Neural cell (in vitro differentiated cells): ENCODE measurements at regions not wholly inside any gene's neighbourhood (a gene's known extent, or its start where the extent isn't known, plus 50 kb on each side); places are given as distances from the start of the nearest gene placed in this dataset.

Source experiments
- H2AFZ ChIP-seq: fragments of 200-600, 300-800 bp; sonication (generic), shearing (Covaris generic); 2 replicates; pipeline ENCODE4 v1.6.0; 2014; ENCODE audit warnings: low read depth, mild to moderate bottlenecking, antibody characterized with exemption, low read length, moderate library complexity
- H3F3A ChIP-seq: fragments of 200-600 bp; shearing (Covaris generic); 2 replicates; pipeline ENCODE4 v1.6.1; 2016; ENCODE audit warnings: mild to moderate bottlenecking, moderate library complexity, mixed read lengths, antibody characterized with exemption, low read length; ENCODE audit not compliant: insufficient read depth, poor library complexity, severe bottlenecking
- H3K27ac ChIP-seq: fragments of 200-600, 300-800 bp; sonication (generic), shearing (Covaris generic); 2 replicates; pipeline ENCODE4 v1.5.1; 2014; ENCODE audit warnings: mild to moderate bottlenecking, low read length, moderate library complexity
- H3K27me3 ChIP-seq: fragments of 300-800, 200-600 bp; sonication (generic), shearing (Covaris generic); 2 replicates; pipeline ENCODE4 v1.6.0; 2014; ENCODE audit warnings: mild to moderate bottlenecking, low read depth, low read length, moderate library complexity; ENCODE audit not compliant: insufficient read depth
- H3K36me3 ChIP-seq: fragments of 300-800, 200-600 bp; sonication (generic), shearing (Covaris generic); 2 replicates; pipeline ENCODE4 v1.5.1; 2014; ENCODE audit warnings: mild to moderate bottlenecking, antibody characterized with exemption, low read length, moderate library complexity; ENCODE audit not compliant: insufficient read depth
- H3K4me2 ChIP-seq: fragments of 300-800, 200-600 bp; sonication (generic), shearing (Covaris generic); 2 replicates; pipeline ENCODE4 v1.6.0; 2014; ENCODE audit warnings: mild to moderate bottlenecking, low read length
- H3K4me3 ChIP-seq: fragments of 300-800, 200-600 bp; sonication (generic), shearing (Covaris generic); 2 replicates; pipeline ENCODE4 v1.5.1; 2014; ENCODE audit warnings: mild to moderate bottlenecking, low read length, moderate library complexity
- H3K79me2 ChIP-seq: fragments of 200-600 bp; shearing (Covaris generic); replicated peaks from 2 replicates; pipeline ENCODE4 v1.6.0; 2014; ENCODE audit warnings: mild to moderate bottlenecking, low read length, moderate library complexity; ENCODE audit not compliant: insufficient read depth
- H3K9ac ChIP-seq: fragments of 300-800, 200-600 bp; sonication (generic), shearing (Covaris generic); 2 replicates; pipeline ENCODE4 v1.6.1; 2016; ENCODE audit warnings: mild to moderate bottlenecking, low read length, mixed read lengths
- H3K9me2 ChIP-seq: fragments of 200-600 bp; shearing (Covaris generic); 2 replicates; pipeline ENCODE4 v1.6.1; 2016; ENCODE audit warnings: mild to moderate bottlenecking, low read length, mixed read lengths; ENCODE audit not compliant: insufficient read depth
- H3K9me3 ChIP-seq: fragments of 200-600, 300-800 bp; sonication (generic), shearing (Covaris generic); 2 replicates; pipeline ENCODE4 v1.6.1; 2016; ENCODE audit warnings: mild to moderate bottlenecking, mixed run types, low read length, moderate library complexity, mixed read lengths
- H4K20me1 ChIP-seq: fragments of 200-600 bp; shearing (Covaris generic); 2 replicates; pipeline ENCODE4 v1.6.1; 2016; ENCODE audit warnings: mild to moderate bottlenecking, mixed run types; ENCODE audit not compliant: insufficient read depth
- EP300 ChIP-seq: fragments of 450-650 bp; conservative IDR thresholded peaks from 2 replicates; pipeline ENCODE4 v1.6.1; 2014; ENCODE audit warnings: antibody characterized with exemption, mild to moderate bottlenecking, moderate library complexity; ENCODE audit not compliant: poor library complexity, severe bottlenecking
- EZH2 ChIP-seq: fragments of 200-600, 300-800 bp; shearing (Covaris generic), sonication (generic); IDR thresholded peaks from 2 replicates; pipeline ENCODE4 v1.6.1; 2014; ENCODE audit warnings: antibody characterized with exemption, low read length, borderline replicate concordance, mild to moderate bottlenecking; ENCODE audit not compliant: insufficient read depth, poor library complexity, severe bottlenecking
- MXI1 ChIP-seq: fragments of 450-650 bp; conservative IDR thresholded peaks from 2 replicates; pipeline ENCODE4 v1.6.1; 2014; ENCODE audit warnings: antibody characterized with exemption, mild to moderate bottlenecking; ENCODE audit not compliant: poor library complexity, severe bottlenecking
- POLR2AphosphoS5 ChIP-seq: IDR thresholded peaks from 2 replicates; pipeline ENCODE4 v1.6.1; 2012
- RAD21 ChIP-seq: fragments of 450-650 bp; conservative IDR thresholded peaks from 2 replicates; pipeline ENCODE4 v1.6.1; 2014; ENCODE audit warnings: antibody characterized with exemption, mild to moderate bottlenecking, moderate library complexity
- SMC3 ChIP-seq: fragments of 450-650 bp; conservative IDR thresholded peaks from 2 replicates; pipeline ENCODE4 v1.6.1; 2014; ENCODE audit warnings: antibody characterized with exemption, mild to moderate bottlenecking, moderate library complexity; ENCODE audit not compliant: poor library complexity
- TAF1 ChIP-seq: IDR thresholded peaks from 2 replicates; pipeline ENCODE4 v1.6.1; 2012; ENCODE audit warnings: low read depth
- TF ChIP-seq, protein P1 (sequence below): fragments of 450-650 bp; IDR thresholded peaks from 2 replicates; pipeline ENCODE4 v1.5.1; 2014; ENCODE audit warnings: antibody characterized with exemption, mild to moderate bottlenecking, moderate library complexity; ENCODE audit not compliant: poor library complexity, severe bottlenecking
- TF ChIP-seq, protein P2 (sequence below): IDR thresholded peaks from 2 replicates; pipeline ENCODE4 v1.6.1; 2012; ENCODE audit warnings: borderline replicate concordance

GRCh38 chr5:96155147-96155546 is 193.5 kb upstream of the ELL2 start:
- Histone ChIP-seq H3F3A (no peaks in the 10 kb centered on the region), H3K4me3 (no peak overlapping the region), H2AFZ (no peak overlapping the region), H3K27me3 (no peaks in the 10 kb centered on the region), H4K20me1 (no peaks in the 10 kb centered on the region), H3K36me3 (no peaks in the 10 kb centered on the region), H3K9ac (no peak overlapping the region), H3K79me2 (no peaks in the 10 kb centered on the region), H3K4me2 (no peak overlapping the region), H3K9me2 (no peaks in the 10 kb centered on the region), H3K9me3 (no peaks in the 10 kb centered on the region), H3K27ac (no peak overlapping the region)
- no peak for TF ChIP-seq MXI1
- TF ChIP-seq, protein P1, sequence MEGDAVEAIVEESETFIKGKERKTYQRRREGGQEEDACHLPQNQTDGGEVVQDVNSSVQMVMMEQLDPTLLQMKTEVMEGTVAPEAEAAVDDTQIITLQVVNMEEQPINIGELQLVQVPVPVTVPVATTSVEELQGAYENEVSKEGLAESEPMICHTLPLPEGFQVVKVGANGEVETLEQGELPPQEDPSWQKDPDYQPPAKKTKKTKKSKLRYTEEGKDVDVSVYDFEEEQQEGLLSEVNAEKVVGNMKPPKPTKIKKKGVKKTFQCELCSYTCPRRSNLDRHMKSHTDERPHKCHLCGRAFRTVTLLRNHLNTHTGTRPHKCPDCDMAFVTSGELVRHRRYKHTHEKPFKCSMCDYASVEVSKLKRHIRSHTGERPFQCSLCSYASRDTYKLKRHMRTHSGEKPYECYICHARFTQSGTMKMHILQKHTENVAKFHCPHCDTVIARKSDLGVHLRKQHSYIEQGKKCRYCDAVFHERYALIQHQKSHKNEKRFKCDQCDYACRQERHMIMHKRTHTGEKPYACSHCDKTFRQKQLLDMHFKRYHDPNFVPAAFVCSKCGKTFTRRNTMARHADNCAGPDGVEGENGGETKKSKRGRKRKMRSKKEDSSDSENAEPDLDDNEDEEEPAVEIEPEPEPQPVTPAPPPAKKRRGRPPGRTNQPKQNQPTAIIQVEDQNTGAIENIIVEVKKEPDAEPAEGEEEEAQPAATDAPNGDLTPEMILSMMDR, result no peak
- no peak for TF ChIP-seq POLR2AphosphoS5
- TF ChIP-seq EZH2, result no peak
- TF ChIP-seq TAF1, result no peak
- TF ChIP-seq, protein P2, sequence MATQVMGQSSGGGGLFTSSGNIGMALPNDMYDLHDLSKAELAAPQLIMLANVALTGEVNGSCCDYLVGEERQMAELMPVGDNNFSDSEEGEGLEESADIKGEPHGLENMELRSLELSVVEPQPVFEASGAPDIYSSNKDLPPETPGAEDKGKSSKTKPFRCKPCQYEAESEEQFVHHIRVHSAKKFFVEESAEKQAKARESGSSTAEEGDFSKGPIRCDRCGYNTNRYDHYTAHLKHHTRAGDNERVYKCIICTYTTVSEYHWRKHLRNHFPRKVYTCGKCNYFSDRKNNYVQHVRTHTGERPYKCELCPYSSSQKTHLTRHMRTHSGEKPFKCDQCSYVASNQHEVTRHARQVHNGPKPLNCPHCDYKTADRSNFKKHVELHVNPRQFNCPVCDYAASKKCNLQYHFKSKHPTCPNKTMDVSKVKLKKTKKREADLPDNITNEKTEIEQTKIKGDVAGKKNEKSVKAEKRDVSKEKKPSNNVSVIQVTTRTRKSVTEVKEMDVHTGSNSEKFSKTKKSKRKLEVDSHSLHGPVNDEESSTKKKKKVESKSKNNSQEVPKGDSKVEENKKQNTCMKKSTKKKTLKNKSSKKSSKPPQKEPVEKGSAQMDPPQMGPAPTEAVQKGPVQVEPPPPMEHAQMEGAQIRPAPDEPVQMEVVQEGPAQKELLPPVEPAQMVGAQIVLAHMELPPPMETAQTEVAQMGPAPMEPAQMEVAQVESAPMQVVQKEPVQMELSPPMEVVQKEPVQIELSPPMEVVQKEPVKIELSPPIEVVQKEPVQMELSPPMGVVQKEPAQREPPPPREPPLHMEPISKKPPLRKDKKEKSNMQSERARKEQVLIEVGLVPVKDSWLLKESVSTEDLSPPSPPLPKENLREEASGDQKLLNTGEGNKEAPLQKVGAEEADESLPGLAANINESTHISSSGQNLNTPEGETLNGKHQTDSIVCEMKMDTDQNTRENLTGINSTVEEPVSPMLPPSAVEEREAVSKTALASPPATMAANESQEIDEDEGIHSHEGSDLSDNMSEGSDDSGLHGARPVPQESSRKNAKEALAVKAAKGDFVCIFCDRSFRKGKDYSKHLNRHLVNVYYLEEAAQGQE, result no peak
- TF ChIP-seq EP300, result no peak
- TF ChIP-seq RAD21, result no peak
- no peak for TF ChIP-seq SMC3

DNA sequence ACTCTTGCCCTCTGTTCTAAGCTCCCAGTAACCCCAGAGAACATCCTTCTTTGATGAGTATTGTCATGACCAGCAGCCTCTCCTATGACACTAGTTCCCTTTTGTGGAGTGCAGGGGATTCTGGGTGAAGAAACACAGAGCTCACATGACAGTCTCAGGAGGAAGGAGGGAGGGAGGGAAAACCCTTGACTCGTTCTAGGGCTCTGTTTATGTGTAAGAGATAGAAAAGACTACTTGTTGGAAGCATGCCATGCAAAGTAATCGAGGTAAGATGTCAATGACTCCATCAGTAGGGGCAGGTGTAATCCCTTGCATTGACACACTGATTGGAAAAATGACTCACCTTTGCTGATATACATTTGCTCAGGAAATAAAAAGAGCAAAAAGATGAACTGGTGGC is 190.2 kb upstream of the ELL2 start:
- Histone ChIP-seq H3K9ac (no peak overlapping the region), H3F3A (no peaks in the 10 kb centered on the region), H3K4me2 (no peak overlapping the region), H3K4me3 (no peak overlapping the region), H3K27ac (no peak overlapping the region), H3K36me3 (no peaks in the 10 kb centered on the region), H3K9me3 (no peaks in the 10 kb centered on the region), H2AFZ (no peak overlapping the region), H4K20me1 (no peaks in the 10 kb centered on the region), H3K9me2 (no peaks in the 10 kb centered on the region), H3K79me2 (no peaks in the 10 kb centered on the region), H3K27me3 (no peaks in the 10 kb centered on the region)
- no peak for TF ChIP-seq POLR2AphosphoS5

- Histone ChIP-seq H3K4me3 (no peak overlapping the region), H3K4me2 (no peak overlapping the region), H3K27me3 (no peaks in the 10 kb centered on the region), H2AFZ (no peak overlapping the region), H3K9me3 (no peaks in the 10 kb centered on the region), H3K27ac (no peak overlapping the region), H3K36me3 (no peaks in the 10 kb centered on the region), H4K20me1 (no peaks in the 10 kb centered on the region), H3K9ac (no peak overlapping the region), H3F3A (no peaks in the 10 kb centered on the region), H3K79me2 (no peaks in the 10 kb centered on the region), H3K9me2 (no peaks in the 10 kb centered on the region)
- TF ChIP-seq POLR2AphosphoS5 (no peak), MXI1 (no peak), EP300 (no peak), TAF1 (no peak), SMC3 (no peak), EZH2 (no peak), RAD21 (no peak)
- TF ChIP-seq, protein P1, result no peak
- TF ChIP-seq, protein P2, result no peak
Measured at GRCh38 chr5:96150007-96150406, 188.4 kb upstream of the ELL2 start.
